ENCODE measurements at regions not wholly inside any gene's neighbourhood (a gene's known extent, or its start where the extent isn't known, plus 50 kb on each side); places are given as distances from the start of the nearest gene placed in this dataset.

- WGBS (ENCODE audit: extremely low coverage, insufficient coverage, low lambda C conversion rate) = no CpG with 5 or more reads among the region's 1 CpG
- Histone ChIP-seq H4K8ac (ENCODE audit: low read depth, low read length) (no peak overlapping the region), H2BK5ac (ENCODE audit: low read length) (no peak overlapping the region), H2AK5ac (ENCODE audit: low read length) (no peak overlapping the region), H2BK15ac (replicated peaks; ENCODE audit: low read depth) (no peak overlapping the region), H3K23ac (ENCODE audit: low read length) (no peak overlapping the region), H3K79me1 (ENCODE audit: low read length) (no peaks in the 10 kb centered on the region), H3K79me2 (ENCODE audit: control insufficient read depth, insufficient read depth, low read length) (no peaks in the 10 kb centered on the region), H3K4me1 (ENCODE audit: control insufficient read depth, low read depth, low read length) (no peaks in the 10 kb centered on the region), H4K5ac (ENCODE audit: low read length) (no peak overlapping the region), H3K56ac (ENCODE audit: low read length) (no peak overlapping the region), H3K9ac (ENCODE audit: low read length) (no peak overlapping the region), H3K18ac (ENCODE audit: low read length) (no peak overlapping the region), H3K4me3 (ENCODE audit: low read length) (no peak overlapping the region), H3K27me3 (ENCODE audit: insufficient read depth, low read length, poor library complexity) (no peaks in the 10 kb centered on the region), H3K4me2 (ENCODE audit: low read length) (no peak overlapping the region), H2BK120ac (ENCODE audit: low read depth, low read length) (no peak overlapping the region), H3K4ac (ENCODE audit: low read depth, low read length) (no peak overlapping the region), H3K36me3 (ENCODE audit: control insufficient read depth, insufficient read depth, low read length) (no peaks in the 10 kb centered on the region), H3K27ac (ENCODE audit: low read depth, low read length) (no peak overlapping the region)
- DNase-seq = no peak
Measured at GRCh38 chr4:165774326-165774725, 98.7 kb upstream of the TLL1 start.

GRCh38 chr4:165779950-165780670 lies 92.9 kb upstream of the TLL1 start:
- H3K36me3 ChIP-seq (ENCODE audit: control insufficient read depth, insufficient read depth, low read length) = no peaks in the 10 kb centered on the region
- no peak overlapping the region for H2BK120ac ChIP-seq (ENCODE audit: low read depth, low read length)
- H3K27me3 ChIP-seq (ENCODE audit: insufficient read depth, low read length, poor library complexity) = no peaks in the 10 kb centered on the region
- no peak overlapping the region for H4K8ac ChIP-seq (ENCODE audit: low read depth, low read length)
- no peak overlapping the region for H3K4me3 ChIP-seq (ENCODE audit: low read length)
- H2AK5ac ChIP-seq (ENCODE audit: low read length) = no peak overlapping the region
- H2BK15ac ChIP-seq (replicated peaks; ENCODE audit: low read depth) = no peak overlapping the region
- H3K79me2 ChIP-seq (ENCODE audit: control insufficient read depth, insufficient read depth, low read length) = no peaks in the 10 kb centered on the region
- DNase-seq = no peak
- no peak overlapping the region for H3K4ac ChIP-seq (ENCODE audit: low read depth, low read length)
- H3K4me1 ChIP-seq (ENCODE audit: control insufficient read depth, low read depth, low read length) = no peaks in the 10 kb centered on the region
- no peak overlapping the region for H3K18ac ChIP-seq (ENCODE audit: low read length)
- no peak overlapping the region for H3K56ac ChIP-seq (ENCODE audit: low read length)
- no peak overlapping the region for H4K5ac ChIP-seq (ENCODE audit: low read length)
- no peaks in the 10 kb centered on the region for H3K79me1 ChIP-seq (ENCODE audit: low read length)
- no peak overlapping the region for H3K9ac ChIP-seq (ENCODE audit: low read length)
- WGBS (ENCODE audit: extremely low coverage, insufficient coverage, low lambda C conversion rate) = no CpG with 5 or more reads among the region's 5 CpGs
- no peak overlapping the region for H3K4me2 ChIP-seq (ENCODE audit: low read length)
- no peak overlapping the region for H2BK5ac ChIP-seq (ENCODE audit: low read length)
- H3K27ac ChIP-seq (ENCODE audit: low read depth, low read length) = no peak overlapping the region
- H3K23ac ChIP-seq (ENCODE audit: low read length) = no peak overlapping the region

GRCh38 chr4:165780735-165781134 lies 92.3 kb upstream of the TLL1 start:
- H3K27ac ChIP-seq (ENCODE audit: low read depth, low read length) = no peak overlapping the region
- no peak overlapping the region for H2BK15ac ChIP-seq (replicated peaks; ENCODE audit: low read depth)
- no CpG with 5 or more reads among the region's 1 CpG for WGBS (ENCODE audit: extremely low coverage, insufficient coverage, low lambda C conversion rate)
- no peak overlapping the region for H3K23ac ChIP-seq (ENCODE audit: low read length)
- H3K9ac ChIP-seq (ENCODE audit: low read length) = no peak overlapping the region
- no peak overlapping the region for H3K4me2 ChIP-seq (ENCODE audit: low read length)
- H3K4me3 ChIP-seq (ENCODE audit: low read length) = no peak overlapping the region
- no peak overlapping the region for H3K56ac ChIP-seq (ENCODE audit: low read length)
- H3K79me2 ChIP-seq (ENCODE audit: control insufficient read depth, insufficient read depth, low read length) = no peaks in the 10 kb centered on the region
- H2AK5ac ChIP-seq (ENCODE audit: low read length) = no peak overlapping the region
- no peaks in the 10 kb centered on the region for H3K36me3 ChIP-seq (ENCODE audit: control insufficient read depth, insufficient read depth, low read length)
- H3K79me1 ChIP-seq (ENCODE audit: low read length) = no peaks in the 10 kb centered on the region
- no peak overlapping the region for H4K5ac ChIP-seq (ENCODE audit: low read length)
- H3K27me3 ChIP-seq (ENCODE audit: insufficient read depth, low read length, poor library complexity) = no peaks in the 10 kb centered on the region
- no peak overlapping the region for H3K18ac ChIP-seq (ENCODE audit: low read length)
- no peak for DNase-seq
- no peak overlapping the region for H2BK120ac ChIP-seq (ENCODE audit: low read depth, low read length)
- no peaks in the 10 kb centered on the region for H3K4me1 ChIP-seq (ENCODE audit: control insufficient read depth, low read depth, low read length)
- H2BK5ac ChIP-seq (ENCODE audit: low read length) = no peak overlapping the region
- H3K4ac ChIP-seq (ENCODE audit: low read depth, low read length) = no peak overlapping the region
- no peak overlapping the region for H4K8ac ChIP-seq (ENCODE audit: low read depth, low read length)

DNA sequence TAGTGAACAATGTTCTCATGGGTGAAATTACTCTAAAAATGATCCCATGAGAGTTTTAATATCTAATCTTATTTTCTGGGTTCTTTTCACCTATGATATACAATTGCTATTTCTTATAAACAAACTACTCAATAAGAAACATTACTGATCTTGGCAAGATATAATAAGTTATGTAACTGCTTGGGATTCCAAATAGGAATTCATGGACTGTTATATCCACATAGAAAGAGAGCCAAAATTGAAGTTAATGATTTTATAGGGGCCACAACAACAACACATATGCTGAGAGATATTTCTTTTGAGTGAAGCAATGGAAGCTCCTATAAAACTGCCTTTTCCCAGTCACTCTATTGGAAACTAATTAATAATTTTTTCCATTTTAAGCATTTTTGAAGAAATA lies 90.4 kb upstream of the TLL1 start:
- DNase-seq = no peak
- Histone ChIP-seq H4K5ac (ENCODE audit: low read length) (no peak overlapping the region), H3K27me3 (ENCODE audit: insufficient read depth, low read length, poor library complexity) (no peaks in the 10 kb centered on the region), H3K4me2 (ENCODE audit: low read length) (no peak overlapping the region), H3K23ac (ENCODE audit: low read length) (no peak overlapping the region), H3K9ac (ENCODE audit: low read length) (no peak overlapping the region), H3K79me1 (ENCODE audit: low read length) (no peaks in the 10 kb centered on the region), H2AK5ac (ENCODE audit: low read length) (no peak overlapping the region), H2BK15ac (replicated peaks; ENCODE audit: low read depth) (no peak overlapping the region), H3K18ac (ENCODE audit: low read length) (no peak overlapping the region), H3K4me3 (ENCODE audit: low read length) (no peak overlapping the region), H3K27ac (ENCODE audit: low read depth, low read length) (no peak overlapping the region), H3K56ac (ENCODE audit: low read length) (no peak overlapping the region), H2BK5ac (ENCODE audit: low read length) (no peak overlapping the region), H4K8ac (ENCODE audit: low read depth, low read length) (no peak overlapping the region), H3K4me1 (ENCODE audit: control insufficient read depth, low read depth, low read length) (no peaks in the 10 kb centered on the region), H3K36me3 (ENCODE audit: control insufficient read depth, insufficient read depth, low read length) (no peaks in the 10 kb centered on the region), H3K4ac (ENCODE audit: low read depth, low read length) (no peak overlapping the region), H3K79me2 (ENCODE audit: control insufficient read depth, insufficient read depth, low read length) (no peaks in the 10 kb centered on the region), H2BK120ac (ENCODE audit: low read depth, low read length) (no peak overlapping the region)

DNA sequence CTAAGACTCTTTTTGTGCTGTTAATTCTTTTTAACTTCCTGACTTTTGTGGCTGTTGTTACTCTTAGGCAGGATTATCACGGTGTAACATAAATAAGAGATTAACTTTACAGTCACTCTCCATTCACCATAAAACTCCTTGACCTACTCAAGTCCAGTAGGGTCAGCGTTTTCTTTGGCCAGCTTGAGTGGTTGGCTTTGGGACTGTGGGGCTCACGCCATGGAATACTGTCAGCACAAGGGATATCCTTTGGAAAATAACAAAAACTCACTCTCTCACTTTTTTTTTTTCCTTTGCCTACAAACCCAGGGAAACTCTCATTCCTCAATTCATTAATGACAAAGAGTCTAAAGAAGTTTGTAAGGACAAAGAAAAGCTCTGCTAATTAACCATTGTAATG lies 89.4 kb upstream of the TLL1 start:
- no peak for DNase-seq
- H4K8ac ChIP-seq (ENCODE audit: low read depth, low read length) = no peak overlapping the region
- H3K4me3 ChIP-seq (ENCODE audit: low read length) = no peak overlapping the region
- H3K23ac ChIP-seq (ENCODE audit: low read length) = no peak overlapping the region
- H3K27ac ChIP-seq (ENCODE audit: low read depth, low read length) = no peak overlapping the region
- no peaks in the 10 kb centered on the region for H3K79me1 ChIP-seq (ENCODE audit: low read length)
- no CpG with 5 or more reads among the region's 3 CpGs for WGBS (ENCODE audit: extremely low coverage, insufficient coverage, low lambda C conversion rate)
- no peak overlapping the region for H2BK15ac ChIP-seq (replicated peaks; ENCODE audit: low read depth)
- no peaks in the 10 kb centered on the region for H3K79me2 ChIP-seq (ENCODE audit: control insufficient read depth, insufficient read depth, low read length)
- H3K9ac ChIP-seq (ENCODE audit: low read length) = no peak overlapping the region
- H3K27me3 ChIP-seq (ENCODE audit: insufficient read depth, low read length, poor library complexity) = no peaks in the 10 kb centered on the region
- no peak overlapping the region for H2BK120ac ChIP-seq (ENCODE audit: low read depth, low read length)
- H3K18ac ChIP-seq (ENCODE audit: low read length) = no peak overlapping the region
- H3K4me1 ChIP-seq (ENCODE audit: control insufficient read depth, low read depth, low read length) = no peaks in the 10 kb centered on the region
- H3K4ac ChIP-seq (ENCODE audit: low read depth, low read length) = no peak overlapping the region
- no peak overlapping the region for H3K4me2 ChIP-seq (ENCODE audit: low read length)
- no peaks in the 10 kb centered on the region for H3K36me3 ChIP-seq (ENCODE audit: control insufficient read depth, insufficient read depth, low read length)
- H4K5ac ChIP-seq (ENCODE audit: low read length) = no peak overlapping the region
- no peak overlapping the region for H2BK5ac ChIP-seq (ENCODE audit: low read length)
- H2AK5ac ChIP-seq (ENCODE audit: low read length) = no peak overlapping the region
- no peak overlapping the region for H3K56ac ChIP-seq (ENCODE audit: low read length)

GRCh38 chr4:165784672-165785071 lies 88.4 kb upstream of the TLL1 start:
- Histone ChIP-seq H2BK15ac (replicated peaks; ENCODE audit: low read depth) (no peak overlapping the region), H3K36me3 (ENCODE audit: control insufficient read depth, insufficient read depth, low read length) (no peaks in the 10 kb centered on the region), H3K79me1 (ENCODE audit: low read length) (no peaks in the 10 kb centered on the region), H3K27ac (ENCODE audit: low read depth, low read length) (no peak overlapping the region), H3K4me1 (ENCODE audit: control insufficient read depth, low read depth, low read length) (no peaks in the 10 kb centered on the region), H3K23ac (ENCODE audit: low read length) (no peak overlapping the region), H3K18ac (ENCODE audit: low read length) (no peak overlapping the region), H2BK120ac (ENCODE audit: low read depth, low read length) (no peak overlapping the region), H3K4me3 (ENCODE audit: low read length) (no peak overlapping the region), H3K56ac (ENCODE audit: low read length) (no peak overlapping the region), H2BK5ac (ENCODE audit: low read length) (no peak overlapping the region), H2AK5ac (ENCODE audit: low read length) (no peak overlapping the region), H3K79me2 (ENCODE audit: control insufficient read depth, insufficient read depth, low read length) (no peaks in the 10 kb centered on the region), H3K27me3 (ENCODE audit: insufficient read depth, low read length, poor library complexity) (no peaks in the 10 kb centered on the region), H3K4me2 (ENCODE audit: low read length) (no peak overlapping the region), H4K5ac (ENCODE audit: low read length) (no peak overlapping the region), H4K8ac (ENCODE audit: low read depth, low read length) (no peak overlapping the region), H3K9ac (ENCODE audit: low read length) (no peak overlapping the region), H3K4ac (ENCODE audit: low read depth, low read length) (no peak overlapping the region)
- WGBS (ENCODE audit: extremely low coverage, insufficient coverage, low lambda C conversion rate) = no CpG with 5 or more reads among the region's 1 CpG
- no peak for DNase-seq
